A673 (cell line): ENCODE measurements at regions not wholly inside any gene's neighbourhood (a gene's known extent, or its start where the extent isn't known, plus 50 kb on each side); places are given as distances from the start of the nearest gene placed in this dataset.

Experiments
- BruUV-seq: library from RNA; stranded (reverse); fragments of 400-500 nt; replicated peaks from 2 replicates; lab custom pipeline; 2021; lab: Mats Ljungman, UMichigan
- CTCF ChIA-PET: fragments of 300-600 bp; sonication (Branson Sonifier 250); formaldehyde crosslinking; loops from one replicate; lab custom pipeline; 2022; ENCODE audit warnings: antibody characterized with exemption; lab: Charles Lee
- POLR2A ChIA-PET: fragments of 300-600 bp; sonication (Branson Sonifier 250); formaldehyde crosslinking; loops from one replicate; lab custom pipeline; 2022; ENCODE audit warnings: antibody characterized with exemption; ENCODE audit not compliant: low non-redundant PET; lab: Charles Lee
- DNase-seq: peaks from one replicate; pipeline ENCODE4 v3.0.0-alpha.2; 2015; ENCODE audit warnings: low spot score
- H3K27ac ChIP-seq: fragments of 200-600 bp; sonication (generic); 2 replicates; pipeline ENCODE4 v1.5.1; 2016; ENCODE audit warnings: mixed run types, low read depth, mild to moderate bottlenecking, mixed read lengths, antibody characterized with exemption, low read length; ENCODE audit not compliant: poor library complexity, severe bottlenecking
- H3K27me3 ChIP-seq: fragments of 200-600 bp; sonication (generic); replicated peaks from 2 replicates; pipeline ENCODE4 v1.6.1; 2017; ENCODE audit warnings: mixed run types, low read depth, mild to moderate bottlenecking, mixed read lengths, antibody characterized with exemption, low read length; ENCODE audit not compliant: insufficient read depth, poor library complexity
- H3K36me3 ChIP-seq: fragments of 200-600 bp; sonication (generic); 2 replicates; pipeline ENCODE4 v1.6.1; 2016; ENCODE audit warnings: mixed run types, mild to moderate bottlenecking, mixed read lengths, antibody characterized with exemption, low read length; ENCODE audit not compliant: insufficient read depth, poor library complexity, severe bottlenecking
- H3K4me1 ChIP-seq: fragments of 200-600 bp; sonication (generic); 2 replicates; pipeline ENCODE4 v1.6.1; 2017; ENCODE audit warnings: mixed run types, mild to moderate bottlenecking, mixed read lengths, antibody characterized with exemption, low read length; ENCODE audit not compliant: insufficient read depth, poor library complexity, severe bottlenecking
- H3K4me3 ChIP-seq: fragments of 200-600 bp; sonication (generic); 2 replicates; pipeline ENCODE4 v1.5.1; 2016; ENCODE audit warnings: low read depth, mixed run types, mild to moderate bottlenecking, mixed read lengths, low read length; ENCODE audit not compliant: poor library complexity, severe bottlenecking
- H3K9me3 ChIP-seq: fragments of 200-600 bp; sonication (generic); 2 replicates; pipeline ENCODE4 v1.6.1; 2016; ENCODE audit warnings: mixed run types, low read depth, mild to moderate bottlenecking, mixed read lengths, antibody characterized with exemption, low read length; ENCODE audit not compliant: poor library complexity, severe bottlenecking
- CTCF ChIP-seq: fragments of 300-800, 200-600 bp; sonication (generic); conservative IDR thresholded peaks from 2 replicates; pipeline ENCODE4 v1.5.1; 2017; ENCODE audit warnings: low read depth, mild to moderate bottlenecking, antibody characterized with exemption, low read length, moderate library complexity, mixed read lengths
- EZH2 ChIP-seq: fragments of 200-600 bp; sonication (generic); IDR thresholded peaks from 2 replicates; pipeline ENCODE4 v1.6.1; 2017; ENCODE audit warnings: borderline replicate concordance, low read depth, mild to moderate bottlenecking, mixed read lengths, antibody characterized with exemption, low read length; ENCODE audit not compliant: poor library complexity, severe bottlenecking
- intact Hi-C: fragments of 100-400 bp; cut with micrococcal nuclease; formaldehyde crosslinking; loops from one replicate; pipeline ENCODE4 v1.10.0; 2022; ENCODE audit not compliant: unreplicated experiment

GRCh38 chr2:153196378-153197058 is 282.0 kb downstream of the RPRM start:
- Histone ChIP-seq H3K36me3 (no peaks in the 10 kb centered on the region), H3K4me1 (no peaks in the 10 kb centered on the region), H3K27me3 (no peaks in the 10 kb centered on the region), H3K4me3 (no peak overlapping the region), H3K9me3 (no peaks in the 10 kb centered on the region), H3K27ac (no peak overlapping the region)
- BruUV-seq, result no TSS peak
- DNase-seq, result no peak
- POLR2A ChIA-PET, result no interaction called here
- CTCF ChIA-PET, result no interaction called here
- intact Hi-C loops, result no loop called here
- no peak for TF ChIP-seq EZH2
- TF ChIP-seq CTCF, result no peak

DNA sequence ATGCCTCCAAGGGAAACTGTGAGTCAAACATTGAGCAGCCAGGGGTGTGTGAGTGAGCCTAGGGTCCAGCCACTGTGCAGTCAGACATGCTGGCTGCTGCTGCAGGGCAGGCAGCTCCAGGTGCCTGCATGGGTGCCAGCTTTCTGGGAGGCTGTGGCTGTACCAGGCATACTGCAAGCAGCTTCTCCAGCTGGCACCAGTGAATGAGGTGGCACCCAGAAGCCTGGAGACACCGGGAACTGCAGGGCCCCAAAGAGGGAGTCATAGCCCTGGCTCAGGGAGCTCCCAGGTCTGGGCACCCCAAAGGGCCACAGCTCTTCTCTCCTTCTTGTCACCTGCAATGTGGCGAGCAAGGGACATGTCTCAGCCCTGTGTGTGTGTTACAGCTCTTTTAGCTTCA is 283.2 kb downstream of the RPRM start:
- Histone ChIP-seq H3K27me3 (no peaks in the 10 kb centered on the region), H3K9me3 (no peaks in the 10 kb centered on the region), H3K36me3 (no peaks in the 10 kb centered on the region), H3K4me1 (no peaks in the 10 kb centered on the region), H3K4me3 (no peak overlapping the region), H3K27ac (no peak overlapping the region)
- no TSS peak for BruUV-seq
- CTCF ChIA-PET, result no interaction called here
- TF ChIP-seq EZH2, result no peak
- TF ChIP-seq CTCF, result no peak
- POLR2A ChIA-PET, result no interaction called here
- intact Hi-C loops, result no loop called here
- no peak for DNase-seq

- BruUV-seq, result no TSS peak
- CTCF ChIA-PET, result no interaction called here
- no peaks in the 10 kb centered on the region for H3K4me1 ChIP-seq
- POLR2A ChIA-PET, result no interaction called here
- no peaks in the 10 kb centered on the region for H3K9me3 ChIP-seq
- no peaks in the 10 kb centered on the region for H3K27me3 ChIP-seq
- TF ChIP-seq EZH2, result no peak
- intact Hi-C loops, result no loop called here
- no peak overlapping the region for H3K4me3 ChIP-seq
- DNase-seq, result no peak
- H3K27ac ChIP-seq, result no peak overlapping the region
- no peaks in the 10 kb centered on the region for H3K36me3 ChIP-seq
Measured at GRCh38 chr2:153189091-153189888, 289.3 kb downstream of the RPRM start.
